A673 (cell line): ENCODE measurements at regions not wholly inside any gene's neighbourhood (a gene's known extent, or its start where the extent isn't known, plus 50 kb on each side); places are given as distances from the start of the nearest gene placed in this dataset.

Experiments
- BruUV-seq: library from RNA; stranded (reverse); fragments of 400-500 nt; replicated peaks from 2 replicates; lab custom pipeline; 2021; lab: Mats Ljungman, UMichigan
- CTCF ChIA-PET: fragments of 300-600 bp; sonication (Branson Sonifier 250); formaldehyde crosslinking; loops from one replicate; lab custom pipeline; 2022; ENCODE audit warnings: antibody characterized with exemption; lab: Charles Lee
- POLR2A ChIA-PET: fragments of 300-600 bp; sonication (Branson Sonifier 250); formaldehyde crosslinking; loops from one replicate; lab custom pipeline; 2022; ENCODE audit warnings: antibody characterized with exemption; ENCODE audit not compliant: low non-redundant PET; lab: Charles Lee
- DNase-seq: peaks from one replicate; pipeline ENCODE4 v3.0.0-alpha.2; 2015; ENCODE audit warnings: low spot score
- H3K27ac ChIP-seq: fragments of 200-600 bp; sonication (generic); 2 replicates; pipeline ENCODE4 v1.5.1; 2016; ENCODE audit warnings: mixed run types, low read depth, mild to moderate bottlenecking, mixed read lengths, antibody characterized with exemption, low read length; ENCODE audit not compliant: poor library complexity, severe bottlenecking
- H3K27me3 ChIP-seq: fragments of 200-600 bp; sonication (generic); replicated peaks from 2 replicates; pipeline ENCODE4 v1.6.1; 2017; ENCODE audit warnings: mixed run types, low read depth, mild to moderate bottlenecking, mixed read lengths, antibody characterized with exemption, low read length; ENCODE audit not compliant: insufficient read depth, poor library complexity
- H3K36me3 ChIP-seq: fragments of 200-600 bp; sonication (generic); 2 replicates; pipeline ENCODE4 v1.6.1; 2016; ENCODE audit warnings: mixed run types, mild to moderate bottlenecking, mixed read lengths, antibody characterized with exemption, low read length; ENCODE audit not compliant: insufficient read depth, poor library complexity, severe bottlenecking
- H3K4me1 ChIP-seq: fragments of 200-600 bp; sonication (generic); 2 replicates; pipeline ENCODE4 v1.6.1; 2017; ENCODE audit warnings: mixed run types, mild to moderate bottlenecking, mixed read lengths, antibody characterized with exemption, low read length; ENCODE audit not compliant: insufficient read depth, poor library complexity, severe bottlenecking
- H3K4me3 ChIP-seq: fragments of 200-600 bp; sonication (generic); 2 replicates; pipeline ENCODE4 v1.5.1; 2016; ENCODE audit warnings: low read depth, mixed run types, mild to moderate bottlenecking, mixed read lengths, low read length; ENCODE audit not compliant: poor library complexity, severe bottlenecking
- H3K9me3 ChIP-seq: fragments of 200-600 bp; sonication (generic); 2 replicates; pipeline ENCODE4 v1.6.1; 2016; ENCODE audit warnings: mixed run types, low read depth, mild to moderate bottlenecking, mixed read lengths, antibody characterized with exemption, low read length; ENCODE audit not compliant: poor library complexity, severe bottlenecking
- EZH2 ChIP-seq: fragments of 200-600 bp; sonication (generic); IDR thresholded peaks from 2 replicates; pipeline ENCODE4 v1.6.1; 2017; ENCODE audit warnings: borderline replicate concordance, low read depth, mild to moderate bottlenecking, mixed read lengths, antibody characterized with exemption, low read length; ENCODE audit not compliant: poor library complexity, severe bottlenecking
- intact Hi-C: fragments of 100-400 bp; cut with micrococcal nuclease; formaldehyde crosslinking; loops from one replicate; pipeline ENCODE4 v1.10.0; 2022; ENCODE audit not compliant: unreplicated experiment
- TF ChIP-seq, protein P1 (sequence below): fragments of 300-800, 200-600 bp; sonication (generic); conservative IDR thresholded peaks from 2 replicates; pipeline ENCODE4 v1.5.1; 2017; ENCODE audit warnings: low read depth, mild to moderate bottlenecking, antibody characterized with exemption, low read length, moderate library complexity, mixed read lengths

DNA sequence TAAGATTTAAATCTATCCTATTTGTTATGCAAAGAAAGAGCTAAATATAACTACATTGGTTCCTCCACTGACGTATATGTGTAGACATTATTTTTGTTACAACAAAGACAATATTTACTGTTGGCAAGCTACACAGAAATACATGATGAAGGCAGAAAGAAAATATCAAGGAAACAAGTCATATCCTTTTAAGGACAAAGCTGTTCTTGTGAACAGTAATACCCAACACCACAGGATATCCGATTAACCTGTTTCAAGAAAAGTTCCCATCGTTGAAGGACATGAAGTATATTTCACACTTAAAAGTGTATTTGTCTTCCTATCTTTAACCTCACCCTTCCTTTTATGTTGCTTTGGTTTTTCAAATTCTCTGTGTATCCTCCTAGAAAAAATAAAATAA lies 235.8 kb upstream of the AADAT start:
- no peak overlapping the region for H3K4me3 ChIP-seq
- no peak for DNase-seq
- POLR2A ChIA-PET = no interaction called here
- no TSS peak for BruUV-seq
- CTCF ChIA-PET = no interaction called here
- H3K27me3 ChIP-seq = peaks cover 5% of the 10 kb centered on the region
- H3K27ac ChIP-seq = no peak overlapping the region
- H3K4me1 ChIP-seq = no peaks in the 10 kb centered on the region
- no peaks in the 10 kb centered on the region for H3K9me3 ChIP-seq
- TF ChIP-seq, protein P1, sequence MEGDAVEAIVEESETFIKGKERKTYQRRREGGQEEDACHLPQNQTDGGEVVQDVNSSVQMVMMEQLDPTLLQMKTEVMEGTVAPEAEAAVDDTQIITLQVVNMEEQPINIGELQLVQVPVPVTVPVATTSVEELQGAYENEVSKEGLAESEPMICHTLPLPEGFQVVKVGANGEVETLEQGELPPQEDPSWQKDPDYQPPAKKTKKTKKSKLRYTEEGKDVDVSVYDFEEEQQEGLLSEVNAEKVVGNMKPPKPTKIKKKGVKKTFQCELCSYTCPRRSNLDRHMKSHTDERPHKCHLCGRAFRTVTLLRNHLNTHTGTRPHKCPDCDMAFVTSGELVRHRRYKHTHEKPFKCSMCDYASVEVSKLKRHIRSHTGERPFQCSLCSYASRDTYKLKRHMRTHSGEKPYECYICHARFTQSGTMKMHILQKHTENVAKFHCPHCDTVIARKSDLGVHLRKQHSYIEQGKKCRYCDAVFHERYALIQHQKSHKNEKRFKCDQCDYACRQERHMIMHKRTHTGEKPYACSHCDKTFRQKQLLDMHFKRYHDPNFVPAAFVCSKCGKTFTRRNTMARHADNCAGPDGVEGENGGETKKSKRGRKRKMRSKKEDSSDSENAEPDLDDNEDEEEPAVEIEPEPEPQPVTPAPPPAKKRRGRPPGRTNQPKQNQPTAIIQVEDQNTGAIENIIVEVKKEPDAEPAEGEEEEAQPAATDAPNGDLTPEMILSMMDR = no peak
- no peak for TF ChIP-seq EZH2
- intact Hi-C loops = no loop called here
- no peaks in the 10 kb centered on the region for H3K36me3 ChIP-seq

DNA sequence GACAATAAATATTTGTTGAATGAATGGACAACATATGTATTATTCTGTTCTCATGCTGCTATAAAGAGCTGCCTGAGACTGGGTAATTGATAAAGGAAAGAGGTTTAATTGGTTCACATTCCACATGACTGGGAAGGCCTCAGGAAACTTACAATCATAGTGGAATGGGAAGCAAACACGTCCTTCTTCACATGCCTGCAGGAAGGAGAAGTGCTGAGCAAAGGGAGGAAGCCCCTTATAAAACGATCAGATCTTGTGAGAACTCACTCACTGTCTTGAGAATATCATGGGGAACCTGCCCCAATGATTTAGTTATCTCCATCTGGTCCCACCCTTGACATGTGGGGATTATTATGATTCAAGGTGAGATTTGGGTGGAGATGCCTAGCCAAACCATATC lies 233.9 kb upstream of the AADAT start:
- no peaks in the 10 kb centered on the region for H3K4me1 ChIP-seq
- POLR2A ChIA-PET = no interaction called here
- CTCF ChIA-PET = no interaction called here
- no peak overlapping the region for H3K27ac ChIP-seq
- H3K36me3 ChIP-seq = no peaks in the 10 kb centered on the region
- H3K9me3 ChIP-seq = no peaks in the 10 kb centered on the region
- DNase-seq = no peak
- peaks cover 5% of the 10 kb centered on the region for H3K27me3 ChIP-seq
- BruUV-seq = no TSS peak
- TF ChIP-seq EZH2 = no peak
- TF ChIP-seq, protein P1 = no peak
- intact Hi-C loops = no loop called here
- H3K4me3 ChIP-seq = no peak overlapping the region

DNA sequence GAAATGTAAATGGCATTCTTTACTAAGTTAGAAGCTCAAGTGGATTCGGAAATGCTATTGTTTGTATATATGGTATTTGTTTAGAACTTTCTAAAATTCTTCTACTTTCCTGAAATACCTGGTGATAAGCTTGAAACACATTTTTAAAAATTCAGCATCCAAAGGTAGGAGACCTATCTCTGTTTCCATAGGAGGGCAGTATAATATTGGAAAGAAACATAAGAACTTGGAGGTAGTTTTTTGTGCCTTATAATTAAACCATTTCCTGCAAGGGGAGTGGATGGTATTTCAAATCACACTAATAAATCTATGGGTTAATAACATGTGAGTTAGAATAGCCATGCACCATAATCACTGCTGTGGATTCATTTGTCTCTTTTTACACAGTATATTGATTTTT lies 217.4 kb upstream of the AADAT start:
- no peaks in the 10 kb centered on the region for H3K27me3 ChIP-seq
- no peak overlapping the region for H3K4me3 ChIP-seq
- intact Hi-C loops = no loop called here
- no peaks in the 10 kb centered on the region for H3K9me3 ChIP-seq
- BruUV-seq = no TSS peak
- no peak for DNase-seq
- TF ChIP-seq, protein P1 = no peak
- TF ChIP-seq EZH2 = no peak
- H3K36me3 ChIP-seq = no peaks in the 10 kb centered on the region
- ChIA-PET POLR2A (no interaction called here), CTCF (no interaction called here)
- H3K27ac ChIP-seq = no peak overlapping the region
- no peaks in the 10 kb centered on the region for H3K4me1 ChIP-seq
